Prostate gland (tissue), 2 donors: ENCODE measurements at regions not wholly inside any gene's neighbourhood (a gene's known extent, or its start where the extent isn't known, plus 50 kb on each side); places are given as distances from the start of the nearest gene placed in this dataset.

Experiments used
- DNase-seq: peaks from one replicate; pipeline ENCODE4 v3.0.0-alpha.2; 2019; ENCODE audit warnings: low spot score
- H3K27ac ChIP-seq, 2 donors: fragments of 200-600 bp; sonication (generic); 2 replicates each; pipeline ENCODE4 v1.5.1; 2017 to 2019
- H3K27me3 ChIP-seq: fragments of 200-600 bp; sonication (generic); replicated peaks from 2 replicates; pipeline ENCODE4 v1.5.1; 2019; ENCODE audit not compliant: insufficient read depth
- H3K36me3 ChIP-seq, 2 donors: fragments of 200-600 bp; sonication (generic); 1 replicate in 1 of 2; 2 replicates in 1 of 2; pipeline versions ENCODE4 v1.5.1 to v1.8.1; 2017 to 2019
- H3K4me1 ChIP-seq: fragments of 200-600 bp; sonication (generic); replicated peaks from 2 replicates; pipeline ENCODE4 v1.5.1; 2019
- H3K4me3 ChIP-seq, 2 donors: fragments of 200-600 bp; sonication (generic); 2 replicates each; pipeline ENCODE4 v1.5.1; 2017 to 2019
- H3K9me3 ChIP-seq: fragments of 200-600 bp; sonication (generic); 2 replicates; pipeline ENCODE4 v1.5.1; 2017
- CTCF ChIP-seq, 4 experiments: fragments of 200-600 bp in 2 of 4; fragments of 450-650 bp in 2 of 4; sonication (generic) in 2 of 4; IDR thresholded peaks; 1 replicate in 3 of 4; 2 replicates in 1 of 4; pipeline ENCODE4 v1.5.1; 2016 to 2019; ENCODE audit warnings: antibody characterized with exemption in 4 of 4, mild to moderate bottlenecking in 2 of 4, moderate library complexity in 2 of 4
- POLR2A ChIP-seq: fragments of 450-650 bp; IDR thresholded peaks from one replicate; pipeline ENCODE4 v1.6.1; 2016; ENCODE audit warnings: antibody characterized with exemption, mild to moderate bottlenecking
- POLR2AphosphoS5 ChIP-seq: sonication (generic); formaldehyde crosslinking; IDR thresholded peaks from one replicate; pipeline ENCODE4 v1.6.1; 2017; ENCODE audit warnings: antibody characterized with exemption
- WGBS: methylation state at CpG from one replicate; pipeline ENCODE4 v1.1.5; 2018; 5-methylcytosine and 5-hydroxymethylcytosine counted together
- intact Hi-C: fragments of 100-400 bp; cut with DNase I; formaldehyde crosslinking; loops from one replicate; pipeline ENCODE4 v1.14.2; 2022

DNA sequence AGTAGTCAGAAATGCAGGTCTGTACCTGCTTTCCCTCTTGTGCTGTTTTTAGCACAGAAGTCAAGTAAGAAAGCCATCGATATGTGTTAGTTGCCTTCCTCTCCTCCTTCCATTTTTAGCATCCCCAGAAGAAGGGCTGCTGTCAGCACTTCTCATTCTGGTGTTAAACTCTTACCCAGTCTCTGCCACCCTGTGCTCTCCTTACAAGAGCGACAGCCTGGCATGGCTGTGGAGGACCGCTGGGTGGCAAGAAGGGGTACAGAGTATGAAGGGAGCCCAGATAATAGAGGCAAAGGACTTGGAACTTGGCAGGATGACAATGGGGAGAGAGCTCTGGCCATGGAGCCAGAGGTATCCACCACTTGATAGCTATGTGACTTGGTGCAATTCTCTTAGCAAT, 103.5 kb downstream of the RPS24 start:
- H3K4me1 ChIP-seq = no peaks in the 10 kb centered on the region
- H3K27me3 ChIP-seq = no peaks in the 10 kb centered on the region
- no peak overlapping the region for H3K27ac ChIP-seq
- intact Hi-C loops = no loop called here
- WGBS = 77% methylated on average over 3 of the region's 3 CpGs
- TF ChIP-seq POLR2AphosphoS5 (no peak), POLR2A (no peak), CTCF (IDR thresholded peaks at IDR 0.05) (no peak)
- no peaks in the 10 kb centered on the region for H3K36me3 ChIP-seq
- H3K9me3 ChIP-seq = no peaks in the 10 kb centered on the region
- DNase-seq = no peak
- H3K4me3 ChIP-seq = no peak overlapping the region

DNA sequence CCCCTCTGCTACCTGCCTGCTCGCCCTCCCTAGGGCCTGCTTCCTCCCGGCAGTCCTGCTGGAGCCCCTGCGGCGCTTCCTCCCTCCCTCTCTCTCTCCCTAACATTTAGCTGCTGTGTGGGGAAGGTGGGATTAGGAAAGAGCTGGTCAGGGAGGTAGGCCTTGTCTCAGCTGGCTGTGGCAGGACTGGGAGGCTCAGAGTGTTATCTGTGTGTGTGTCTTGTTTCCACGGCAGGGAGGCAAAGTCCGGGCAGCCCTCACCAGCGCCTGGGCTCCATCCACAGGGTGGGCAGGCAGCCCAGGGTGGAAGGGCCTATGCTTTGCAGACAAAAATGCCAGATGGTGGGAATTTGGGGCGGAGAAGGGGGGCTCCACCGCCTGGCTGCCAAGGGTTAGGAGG, 105.7 kb downstream of the RPS24 start:
- Histone ChIP-seq H3K4me3 (no peak overlapping the region), H3K27me3 (no peaks in the 10 kb centered on the region), H3K4me1 (no peaks in the 10 kb centered on the region), H3K27ac (no peak overlapping the region), H3K9me3 (no peaks in the 10 kb centered on the region), H3K36me3 (no peaks in the 10 kb centered on the region)
- intact Hi-C loops = no loop called here
- TF ChIP-seq POLR2AphosphoS5 (no peak), POLR2A (no peak), CTCF (IDR thresholded peaks at IDR 0.05) (no peak)
- 51% methylated on average over 9 of the region's 9 CpGs for WGBS
- no peak for DNase-seq

GRCh38 chr10:78140066-78140630, 106.5 kb downstream of the RPS24 start:
- no peak overlapping the region for H3K4me3 ChIP-seq
- no peaks in the 10 kb centered on the region for H3K4me1 ChIP-seq
- no peaks in the 10 kb centered on the region for H3K27me3 ChIP-seq
- intact Hi-C loops = no loop called here
- no peaks in the 10 kb centered on the region for H3K36me3 ChIP-seq
- no peak for TF ChIP-seq POLR2A
- TF ChIP-seq CTCF (IDR thresholded peaks at IDR 0.05) = no peak
- TF ChIP-seq POLR2AphosphoS5 = no peak
- WGBS = 22% methylated on average over 6 of the region's 6 CpGs
- H3K27ac ChIP-seq = no peak overlapping the region
- no peak for DNase-seq
- H3K9me3 ChIP-seq = no peaks in the 10 kb centered on the region

DNA sequence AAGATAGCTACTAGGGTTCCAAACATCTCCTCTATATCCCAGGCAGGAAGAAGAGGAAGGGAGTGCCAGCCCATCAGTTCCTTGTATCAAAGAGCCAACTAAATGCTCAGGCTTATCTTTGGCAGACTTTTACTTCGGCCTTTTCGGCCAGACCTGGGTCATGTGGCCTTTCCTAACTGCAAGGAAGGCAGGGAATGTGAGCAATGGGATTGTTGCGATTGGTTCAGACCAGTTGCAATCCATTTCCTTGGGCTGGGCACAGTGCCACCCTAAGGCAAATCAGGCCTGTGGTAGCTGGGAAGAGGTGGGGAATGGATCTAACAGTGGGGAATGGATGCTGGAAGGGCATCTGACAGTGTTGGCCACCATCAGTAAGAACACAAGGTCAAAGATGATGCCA, 109.9 kb downstream of the RPS24 start:
- 95% methylated on average over 3 of the region's 3 CpGs for WGBS
- intact Hi-C loops = no loop called here
- H3K4me3 ChIP-seq = no peak overlapping the region
- no peaks in the 10 kb centered on the region for H3K4me1 ChIP-seq
- H3K36me3 ChIP-seq = no peaks in the 10 kb centered on the region
- no peak for DNase-seq
- H3K27ac ChIP-seq = no peak overlapping the region
- no peaks in the 10 kb centered on the region for H3K9me3 ChIP-seq
- no peak for TF ChIP-seq POLR2A
- no peak for TF ChIP-seq POLR2AphosphoS5
- no peak for TF ChIP-seq CTCF (IDR thresholded peaks at IDR 0.05)
- no peaks in the 10 kb centered on the region for H3K27me3 ChIP-seq

GRCh38 chr10:78146200-78146599, 112.5 kb downstream of the RPS24 start:
- Histone ChIP-seq H3K4me3 (no peak overlapping the region), H3K36me3 (no peaks in the 10 kb centered on the region), H3K27me3 (no peaks in the 10 kb centered on the region), H3K27ac (no peak overlapping the region), H3K4me1 (no peaks in the 10 kb centered on the region), H3K9me3 (no peaks in the 10 kb centered on the region)
- WGBS = 95% methylated on average over 2 of the region's 2 CpGs
- intact Hi-C loops = no loop called here
- TF ChIP-seq POLR2AphosphoS5 (no peak), CTCF (IDR thresholded peaks at IDR 0.05) (no peak), POLR2A (no peak)
- DNase-seq = no peak
